ENCODE measurements at regions not wholly inside any gene's neighbourhood (a gene's known extent, or its start where the extent isn't known, plus 50 kb on each side); places are given as distances from the start of the nearest gene placed in this dataset.

DNA sequence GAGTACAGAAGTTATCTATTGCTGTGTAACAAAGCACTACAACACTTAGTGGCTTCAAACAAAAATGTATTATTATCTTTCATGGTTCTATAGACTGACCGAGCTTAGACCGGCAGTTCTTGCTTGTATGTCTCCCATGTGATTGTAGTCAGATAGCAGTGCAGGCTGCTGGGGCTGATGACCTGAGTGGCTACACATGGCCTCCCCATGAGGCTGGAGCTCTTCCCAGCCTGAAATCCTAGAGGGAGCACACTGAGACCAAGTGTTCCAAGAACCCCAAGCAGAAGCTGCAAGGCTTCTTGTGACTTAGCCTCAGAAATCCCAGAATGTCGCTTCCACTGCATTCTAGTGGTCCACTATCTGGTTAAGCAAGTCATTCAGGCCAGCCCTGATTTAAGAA, 141.2 kb upstream of the TLE3 start:
- no peak overlapping the region for H3K4me3 ChIP-seq
- WGBS, 5 donors, result 79 to 93% (median 81%) methylated on average over 3 of the region's 3 CpGs
- TF ChIP-seq EP300 (IDR thresholded peaks at IDR 0.05) (no peak), POLR2AphosphoS5 (IDR thresholded peaks at IDR 0.05) (no peak), POLR2A (IDR thresholded peaks at IDR 0.05) (no peak)
- TF ChIP-seq, protein P1, sequence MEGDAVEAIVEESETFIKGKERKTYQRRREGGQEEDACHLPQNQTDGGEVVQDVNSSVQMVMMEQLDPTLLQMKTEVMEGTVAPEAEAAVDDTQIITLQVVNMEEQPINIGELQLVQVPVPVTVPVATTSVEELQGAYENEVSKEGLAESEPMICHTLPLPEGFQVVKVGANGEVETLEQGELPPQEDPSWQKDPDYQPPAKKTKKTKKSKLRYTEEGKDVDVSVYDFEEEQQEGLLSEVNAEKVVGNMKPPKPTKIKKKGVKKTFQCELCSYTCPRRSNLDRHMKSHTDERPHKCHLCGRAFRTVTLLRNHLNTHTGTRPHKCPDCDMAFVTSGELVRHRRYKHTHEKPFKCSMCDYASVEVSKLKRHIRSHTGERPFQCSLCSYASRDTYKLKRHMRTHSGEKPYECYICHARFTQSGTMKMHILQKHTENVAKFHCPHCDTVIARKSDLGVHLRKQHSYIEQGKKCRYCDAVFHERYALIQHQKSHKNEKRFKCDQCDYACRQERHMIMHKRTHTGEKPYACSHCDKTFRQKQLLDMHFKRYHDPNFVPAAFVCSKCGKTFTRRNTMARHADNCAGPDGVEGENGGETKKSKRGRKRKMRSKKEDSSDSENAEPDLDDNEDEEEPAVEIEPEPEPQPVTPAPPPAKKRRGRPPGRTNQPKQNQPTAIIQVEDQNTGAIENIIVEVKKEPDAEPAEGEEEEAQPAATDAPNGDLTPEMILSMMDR (IDR thresholded peaks at IDR 0.05), result no peak
- DNase-seq, result no peak
- no peak overlapping the region for H3K27ac ChIP-seq
- H3K27me3 ChIP-seq, result no peaks in the 10 kb centered on the region
- no peaks in the 10 kb centered on the region for H3K36me3 ChIP-seq
- H3K4me1 ChIP-seq, result no peaks in the 10 kb centered on the region
- no peaks in the 10 kb centered on the region for H3K9me3 ChIP-seq
- intact Hi-C loops (cut with DNase I; ENCODE audit: low total_unique reads), result no loop called here

DNA sequence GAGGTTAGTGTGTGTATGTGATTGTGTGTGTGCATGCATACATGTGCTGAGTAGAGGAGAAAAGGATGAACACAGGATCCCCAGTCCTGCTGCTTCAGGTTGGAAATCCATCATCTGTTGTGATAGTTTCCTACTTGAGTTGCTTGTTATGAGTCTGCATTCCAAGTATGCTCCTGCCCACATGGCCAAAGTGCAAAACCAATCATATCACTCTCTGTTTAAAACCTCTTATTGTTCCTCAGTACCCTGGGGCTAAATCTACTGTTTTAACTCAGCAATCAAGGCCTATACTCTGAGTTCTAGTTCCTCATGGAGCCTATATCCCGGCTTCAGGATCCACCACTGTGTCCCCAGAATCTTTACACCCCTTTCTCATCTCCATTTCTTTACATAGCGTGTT, 139.9 kb upstream of the TLE3 start:
- Histone ChIP-seq H3K9me3 (peaks cover 0 to under 1% (median under 1%) of the 10 kb centered on the region in 4 donors), H3K36me3 (no peaks in the 10 kb centered on the region), H3K27me3 (no peaks in the 10 kb centered on the region), H3K4me1 (no peaks in the 10 kb centered on the region), H3K4me3 (no peak overlapping the region), H3K27ac (no peak overlapping the region)
- TF ChIP-seq EP300 (IDR thresholded peaks at IDR 0.05), result no peak
- TF ChIP-seq, protein P1 (IDR thresholded peaks at IDR 0.05), result no peak
- TF ChIP-seq POLR2A (IDR thresholded peaks at IDR 0.05), result no peak
- TF ChIP-seq POLR2AphosphoS5 (IDR thresholded peaks at IDR 0.05), result no peak
- intact Hi-C loops (cut with DNase I; ENCODE audit: low total_unique reads), result no loop called here
- DNase-seq, result no peak
- 90 to 98% (median 95%) methylated on average over 2 of the region's 2 CpGs for WGBS, 5 donors

DNA sequence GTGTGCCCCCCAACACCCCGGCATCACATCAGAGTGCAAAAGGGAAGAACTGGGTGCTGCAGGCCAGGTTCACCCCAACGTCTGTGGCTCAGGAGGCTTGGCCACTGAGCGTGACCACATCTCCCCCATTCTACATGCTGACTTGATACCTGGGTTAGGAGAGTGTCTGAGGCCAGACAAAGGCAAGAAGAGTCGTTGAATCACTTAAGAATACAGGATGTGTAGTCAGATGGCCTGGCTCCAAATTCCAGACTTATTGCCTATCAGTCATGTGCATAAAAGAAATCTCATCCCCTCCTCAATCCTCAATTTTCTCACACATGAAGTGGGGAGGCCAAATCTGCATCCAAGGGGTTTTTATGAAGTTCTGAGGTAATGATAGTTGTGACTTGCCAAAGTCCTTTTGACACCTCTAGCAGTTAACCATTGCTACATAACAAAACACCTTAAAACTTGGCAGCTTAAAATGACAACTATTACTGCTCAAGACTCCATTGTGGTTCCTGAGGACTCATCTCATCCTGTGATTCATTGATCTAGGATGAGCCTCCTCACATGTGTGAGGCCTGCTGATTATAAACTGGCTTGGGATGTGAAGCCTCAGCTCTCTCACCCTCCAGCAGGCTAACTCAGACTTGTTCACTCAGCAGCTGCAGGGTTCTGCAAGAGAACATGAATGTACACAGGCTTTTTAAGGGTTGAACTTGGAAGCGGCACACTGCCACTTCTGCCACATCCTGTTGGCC, 138.8 kb upstream of the TLE3 start:
- peaks cover 0 to 12% (median 6%) of the 10 kb centered on the region in 4 donors for H3K9me3 ChIP-seq
- DNase-seq, result no peak
- no peaks in the 10 kb centered on the region for H3K36me3 ChIP-seq
- H3K27ac ChIP-seq, result no peak overlapping the region
- intact Hi-C loops (cut with DNase I; ENCODE audit: low total_unique reads), result no loop called here
- no peaks in the 10 kb centered on the region for H3K4me1 ChIP-seq
- no peaks in the 10 kb centered on the region for H3K27me3 ChIP-seq
- WGBS, 5 donors, result 81 to 88% (median 86%) methylated on average over 5 of the region's 5 CpGs
- no peak overlapping the region for H3K4me3 ChIP-seq
- TF ChIP-seq, protein P1 (IDR thresholded peaks at IDR 0.05), result no peak

DNA sequence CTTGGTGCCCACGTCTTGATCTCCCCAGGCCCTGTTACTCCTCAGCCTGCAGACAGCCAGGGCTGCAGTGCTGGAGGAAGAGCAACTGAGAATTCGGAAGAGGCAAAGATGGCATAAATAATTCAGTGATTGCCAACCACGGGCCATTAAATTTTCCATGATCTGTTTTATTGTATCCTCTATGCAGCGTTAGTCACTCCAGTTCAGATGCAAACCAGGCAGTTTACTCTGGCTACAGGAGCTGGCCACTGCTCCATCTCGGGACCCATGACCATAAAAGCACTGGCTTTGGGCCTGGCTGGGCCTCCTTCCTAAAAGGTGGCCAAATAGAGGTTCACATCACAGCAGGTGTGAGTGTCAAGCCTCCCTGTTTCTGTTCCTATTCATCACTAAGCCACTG, 137.6 kb upstream of the TLE3 start:
- WGBS, 5 donors, result 69 to 95% (median 89%) methylated on average over 5 of the region's 5 CpGs
- intact Hi-C loops (cut with DNase I; ENCODE audit: low total_unique reads), result no loop called here
- no peaks in the 10 kb centered on the region for H3K4me1 ChIP-seq
- no peaks in the 10 kb centered on the region for H3K36me3 ChIP-seq
- no peaks in the 10 kb centered on the region for H3K27me3 ChIP-seq
- H3K9me3 ChIP-seq, result peaks cover 0 to 17% (median 7%) of the 10 kb centered on the region in 4 donors
- no peak overlapping the region for H3K4me3 ChIP-seq
- TF ChIP-seq POLR2A (IDR thresholded peaks at IDR 0.05), result no peak
- TF ChIP-seq POLR2AphosphoS5 (IDR thresholded peaks at IDR 0.05), result no peak
- TF ChIP-seq EP300 (IDR thresholded peaks at IDR 0.05), result no peak
- DNase-seq, result no peak
- no peak overlapping the region for H3K27ac ChIP-seq

DNA sequence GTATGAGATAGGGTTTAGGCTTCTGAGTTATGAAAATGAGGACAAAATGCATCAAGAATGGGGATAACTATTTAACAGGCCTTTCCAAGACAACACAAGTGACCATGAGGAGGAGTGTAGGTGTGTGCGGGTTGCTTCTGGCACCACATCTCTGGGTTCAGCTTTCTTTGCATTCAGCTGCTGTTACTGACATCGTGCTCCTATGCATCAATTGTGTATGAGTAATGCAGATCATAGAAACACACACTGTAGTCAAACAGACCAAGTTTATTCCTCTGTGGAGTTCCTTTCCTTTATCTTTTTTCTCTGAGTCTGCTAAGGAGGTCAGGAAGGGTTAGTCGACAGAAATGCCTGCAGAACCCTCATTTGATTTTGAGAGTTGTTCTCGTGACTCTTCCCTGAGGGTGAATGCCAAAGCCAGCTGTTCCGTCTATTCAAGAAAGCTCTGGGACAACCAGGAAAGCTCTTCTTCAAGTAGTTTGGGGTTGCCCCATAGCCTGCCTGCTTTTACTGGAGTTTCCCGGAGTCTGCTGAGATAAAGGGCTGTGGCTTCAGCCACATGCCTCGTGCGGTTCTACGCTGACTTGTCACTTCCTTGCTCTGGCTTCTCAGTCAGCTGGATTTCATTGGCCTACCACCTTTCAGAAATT, 136.7 kb upstream of the TLE3 start:
- no peak overlapping the region for H3K27ac ChIP-seq
- DNase-seq, result no peak
- intact Hi-C loops (cut with DNase I; ENCODE audit: low total_unique reads), result no loop called here
- TF ChIP-seq, protein P1 (IDR thresholded peaks at IDR 0.05), result no peak
- TF ChIP-seq EP300 (IDR thresholded peaks at IDR 0.05), result no peak
- H3K9me3 ChIP-seq, result peaks cover 0 to 17% (median 7%) of the 10 kb centered on the region in 4 donors
- no peak overlapping the region for H3K4me3 ChIP-seq
- H3K27me3 ChIP-seq, result no peaks in the 10 kb centered on the region
- 71 to 80% (median 75%) methylated on average over 9 of the region's 9 CpGs for WGBS, 5 donors
- H3K36me3 ChIP-seq, result no peaks in the 10 kb centered on the region
- H3K4me1 ChIP-seq, result no peaks in the 10 kb centered on the region

Data from stomach (tissue), 8 donors.